Activated naive CD4-positive, alpha-beta T cell treated with anti-CD3 and anti-CD28 coated beads for 36 hours (primary cell): ENCODE measurements at regions not wholly inside any gene's neighbourhood (a gene's known extent, or its start where the extent isn't known, plus 50 kb on each side); places are given as distances from the start of the nearest gene placed in this dataset.
"Not testable (repeated sequence)": the region's sequence is repeated elsewhere in the genome, so short reads cannot be mapped to it uniquely, and the experiment has no call there.

Experiments used
- CTCF ChIA-PET: fragments of 350-600 bp; sonication (Branson Sonifier 250); formaldehyde crosslinking; loops from one replicate; lab custom pipeline; 2021; ENCODE audit warnings: antibody characterized with exemption; lab: Charles Lee
- DNase-seq: peaks from one replicate; pipeline ENCODE4 v3.0.0-alpha.2; 2020
- H3K27ac Mint-ChIP-seq: one replicate; pipeline ENCODE4 v1.8.0; 2021; ENCODE audit warnings: mild to moderate bottlenecking, mixed read lengths
- H3K27me3 Mint-ChIP-seq: one replicate; pipeline ENCODE4 v1.8.0; 2021; ENCODE audit warnings: low read depth, mixed read lengths
- H3K36me3 Mint-ChIP-seq: one replicate; pipeline ENCODE4 v1.8.0; 2021; ENCODE audit warnings: low read depth, mixed read lengths
- H3K4me1 Mint-ChIP-seq: one replicate; pipeline ENCODE4 v1.8.0; 2021; ENCODE audit warnings: low read depth, mixed read lengths
- H3K4me3 Mint-ChIP-seq: one replicate; pipeline ENCODE4 v1.8.0; 2021; ENCODE audit warnings: mild to moderate bottlenecking, moderate library complexity, mixed read lengths
- H3K9me3 Mint-ChIP-seq: one replicate; pipeline ENCODE4 v1.8.0; 2021; ENCODE audit warnings: mixed read lengths
- intact Hi-C: fragments of 100-400 bp; cut with micrococcal nuclease; formaldehyde crosslinking; loops from one replicate; pipeline ENCODE4 v1.15.1; 2023

- H3K9me3 Mint-ChIP-seq: no peaks in the 10 kb centered on the region
- CTCF ChIA-PET: no interaction called here
- DNase-seq: no peak
- no peak overlapping the region for H3K4me3 Mint-ChIP-seq
- no peaks in the 10 kb centered on the region for H3K36me3 Mint-ChIP-seq
- H3K4me1 Mint-ChIP-seq: no peaks in the 10 kb centered on the region
- H3K27me3 Mint-ChIP-seq: peaks cover 3% of the 10 kb centered on the region
- intact Hi-C loops: no loop called here
- no peak overlapping the region for H3K27ac Mint-ChIP-seq
Measured at GRCh38 chr6:88442737-88443136, 276.6 kb upstream of the CNR1 start.

GRCh38 chr6:88441346-88441745 is 275.2 kb upstream of the CNR1 start:
- H3K27ac Mint-ChIP-seq: no peak overlapping the region
- CTCF ChIA-PET: no interaction called here
- no peak overlapping the region for H3K4me3 Mint-ChIP-seq
- DNase-seq: no peak
- peaks cover 3% of the 10 kb centered on the region for H3K27me3 Mint-ChIP-seq
- no peaks in the 10 kb centered on the region for H3K36me3 Mint-ChIP-seq
- no peaks in the 10 kb centered on the region for H3K9me3 Mint-ChIP-seq
- H3K4me1 Mint-ChIP-seq: no peaks in the 10 kb centered on the region
- intact Hi-C loops: no loop called here

GRCh38 chr6:88428068-88428467 is 261.9 kb upstream of the CNR1 start:
- H3K4me1 Mint-ChIP-seq: no peaks in the 10 kb centered on the region
- CTCF ChIA-PET: no interaction called here
- H3K4me3 Mint-ChIP-seq: no peak overlapping the region
- intact Hi-C loops: no loop called here
- peaks cover 2% of the 10 kb centered on the region for H3K9me3 Mint-ChIP-seq
- DNase-seq: no peak
- H3K27me3 Mint-ChIP-seq: peaks cover 6% of the 10 kb centered on the region
- H3K36me3 Mint-ChIP-seq: no peaks in the 10 kb centered on the region
- no peak overlapping the region for H3K27ac Mint-ChIP-seq

GRCh38 chr6:88426005-88426404 is 259.9 kb upstream of the CNR1 start:
- intact Hi-C loops: no loop called here
- Mint-ChIP-seq H3K27me3 (no peaks in the 10 kb centered on the region), H3K4me1 (no peaks in the 10 kb centered on the region), H3K4me3 (no peak overlapping the region), H3K36me3 (no peaks in the 10 kb centered on the region), H3K27ac (no peak overlapping the region), H3K9me3 (no peaks in the 10 kb centered on the region)
- CTCF ChIA-PET: no interaction called here
- DNase-seq: no peak

- no peak for DNase-seq
- Mint-ChIP-seq H3K27me3 (no peaks in the 10 kb centered on the region), H3K9me3 (no peaks in the 10 kb centered on the region), H3K27ac (no peak overlapping the region), H3K36me3 (no peaks in the 10 kb centered on the region), H3K4me1 (no peaks in the 10 kb centered on the region), H3K4me3 (no peak overlapping the region)
- intact Hi-C loops: no loop called here
- CTCF ChIA-PET: no interaction called here
Measured at GRCh38 chr6:88422831-88423230, 256.7 kb upstream of the CNR1 start.

GRCh38 chr6:88420967-88421488 is 254.9 kb upstream of the CNR1 start:
- H3K27ac Mint-ChIP-seq, H3K36me3 Mint-ChIP-seq, DNase-seq, H3K4me1 Mint-ChIP-seq, intact Hi-C loops, H3K27me3 Mint-ChIP-seq, H3K9me3 Mint-ChIP-seq, CTCF ChIA-PET, H3K4me3 Mint-ChIP-seq: not testable (repeated sequence)

GRCh38 chr6:88418921-88419810 is 253.0 kb upstream of the CNR1 start:
- DNase-seq, H3K36me3 Mint-ChIP-seq, H3K4me3 Mint-ChIP-seq, intact Hi-C loops, H3K27me3 Mint-ChIP-seq, H3K27ac Mint-ChIP-seq, H3K9me3 Mint-ChIP-seq, CTCF ChIA-PET, H3K4me1 Mint-ChIP-seq: not testable (repeated sequence)

GRCh38 chr6:88417361-88417760 is 251.2 kb upstream of the CNR1 start:
- H3K4me1 Mint-ChIP-seq, H3K9me3 Mint-ChIP-seq, DNase-seq, H3K27ac Mint-ChIP-seq, H3K4me3 Mint-ChIP-seq, H3K27me3 Mint-ChIP-seq, intact Hi-C loops, H3K36me3 Mint-ChIP-seq, CTCF ChIA-PET: not testable (repeated sequence)

GRCh38 chr6:88413459-88413858 is 247.3 kb upstream of the CNR1 start:
- Mint-ChIP-seq H3K36me3 (no peaks in the 10 kb centered on the region), H3K27me3 (peaks cover 2% of the 10 kb centered on the region), H3K9me3 (no peaks in the 10 kb centered on the region), H3K4me3 (no peak overlapping the region), H3K27ac (no peak overlapping the region), H3K4me1 (no peaks in the 10 kb centered on the region)
- no peak for DNase-seq
- intact Hi-C loops: no loop called here
- CTCF ChIA-PET: interaction anchor here (0.6 kb wide), 1 partner anchor 811 kb away, joined by 4 read pairs; no protein-coding TSS in a partner anchor

GRCh38 chr6:88408355-88408754 is 242.2 kb upstream of the CNR1 start:
- H3K4me3 Mint-ChIP-seq, H3K27me3 Mint-ChIP-seq, H3K27ac Mint-ChIP-seq, H3K36me3 Mint-ChIP-seq, CTCF ChIA-PET, H3K9me3 Mint-ChIP-seq, H3K4me1 Mint-ChIP-seq, intact Hi-C loops, DNase-seq: not testable (repeated sequence)

- DNase-seq, H3K4me1 Mint-ChIP-seq, H3K27ac Mint-ChIP-seq, H3K36me3 Mint-ChIP-seq, intact Hi-C loops, H3K9me3 Mint-ChIP-seq, H3K4me3 Mint-ChIP-seq, H3K27me3 Mint-ChIP-seq: not testable (repeated sequence)
- CTCF ChIA-PET: interaction anchor here (0.6 kb wide), 1 partner anchor 191 kb away, joined by 3 read pairs; no protein-coding TSS in a partner anchor
Measured at GRCh38 chr6:88406674-88407073, 240.5 kb upstream of the CNR1 start.

GRCh38 chr6:88403486-88403885 is 237.3 kb upstream of the CNR1 start:
- Mint-ChIP-seq H3K27ac (no peak overlapping the region), H3K27me3 (peaks cover 4% of the 10 kb centered on the region), H3K9me3 (no peaks in the 10 kb centered on the region), H3K4me1 (no peaks in the 10 kb centered on the region), H3K4me3 (no peak overlapping the region), H3K36me3 (no peaks in the 10 kb centered on the region)
- CTCF ChIA-PET: no interaction called here
- intact Hi-C loops: no loop called here
- DNase-seq: no peak

GRCh38 chr6:88402909-88403308 is 236.8 kb upstream of the CNR1 start:
- Mint-ChIP-seq H3K27ac (no peak overlapping the region), H3K4me1 (no peaks in the 10 kb centered on the region), H3K4me3 (no peak overlapping the region), H3K9me3 (no peaks in the 10 kb centered on the region), H3K27me3 (peaks cover 4% of the 10 kb centered on the region), H3K36me3 (no peaks in the 10 kb centered on the region)
- intact Hi-C loops: no loop called here
- CTCF ChIA-PET: no interaction called here
- no peak for DNase-seq
